ENCODE measurements at regions not wholly inside any gene's neighbourhood (a gene's known extent, or its start where the extent isn't known, plus 50 kb on each side); places are given as distances from the start of the nearest gene placed in this dataset.

DNA sequence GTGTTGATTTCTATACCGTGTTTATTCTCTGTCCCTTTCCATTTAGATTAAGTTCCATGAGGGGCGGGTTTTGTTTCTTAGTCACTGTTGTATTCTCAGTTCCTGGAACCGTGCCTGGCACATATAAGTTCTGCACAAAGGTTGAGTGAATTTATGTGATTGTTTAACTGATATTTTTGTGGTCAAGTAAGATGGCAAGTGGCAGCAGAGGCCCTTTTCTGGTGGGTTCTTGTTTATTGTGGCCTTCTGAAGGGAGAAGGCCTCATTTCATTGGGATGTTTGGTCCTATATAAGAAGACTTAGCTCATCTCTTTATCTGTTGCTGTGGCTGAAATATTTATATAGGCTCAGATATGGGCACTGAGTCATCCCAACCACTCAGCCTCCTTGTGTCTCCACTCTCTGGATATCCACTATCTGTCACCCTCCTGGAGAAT lies 262.5 kb downstream of the PSAT1 start:
- DNase-seq (ENCODE audit: low read depth in 4 of 4, low spot score in 1 of 4): no peak

DNA sequence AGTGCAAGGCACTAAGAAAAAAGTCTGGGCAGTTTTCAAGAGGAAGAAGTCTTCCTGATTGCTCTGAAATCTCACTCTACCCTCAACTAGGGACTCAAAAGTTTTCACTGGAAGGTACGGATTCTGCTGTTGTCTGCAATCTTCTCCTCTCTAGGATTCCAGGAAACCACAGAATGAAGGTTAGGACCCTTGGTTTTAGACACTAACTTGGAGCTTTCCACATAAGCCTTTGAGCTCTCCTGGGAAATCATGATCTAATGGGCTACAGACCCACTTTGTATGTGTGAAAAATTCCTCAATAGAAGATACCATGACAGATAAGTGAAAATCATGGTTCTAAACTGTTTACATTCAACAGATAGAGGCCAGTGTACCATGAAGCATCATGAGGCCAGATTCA lies 265.1 kb downstream of the PSAT1 start:
- DNase-seq (ENCODE audit: low read depth in 4 of 4, low spot score in 1 of 4): no peak

DNA sequence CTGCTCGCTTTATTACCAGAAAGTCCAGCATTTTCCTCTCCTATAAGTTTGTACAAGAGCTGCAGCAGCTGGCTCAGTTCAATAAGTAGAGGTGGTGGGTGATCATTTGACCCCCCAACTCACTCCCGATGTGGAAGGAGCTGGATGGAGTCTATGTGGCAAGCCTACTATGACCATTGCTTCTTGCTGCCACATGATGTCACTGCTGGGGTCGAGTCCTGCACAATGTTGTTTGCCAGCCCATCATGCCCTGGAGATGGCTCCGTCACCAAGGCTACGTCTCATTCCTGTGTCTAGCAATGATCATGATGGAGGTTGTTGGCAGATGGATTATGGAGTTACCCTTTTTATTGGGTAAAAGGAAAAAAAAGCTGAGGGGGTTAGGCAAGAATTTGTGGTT lies 266.3 kb downstream of the PSAT1 start:
- no peak for DNase-seq (ENCODE audit: low read depth in 4 of 4, low spot score in 1 of 4)

DNA sequence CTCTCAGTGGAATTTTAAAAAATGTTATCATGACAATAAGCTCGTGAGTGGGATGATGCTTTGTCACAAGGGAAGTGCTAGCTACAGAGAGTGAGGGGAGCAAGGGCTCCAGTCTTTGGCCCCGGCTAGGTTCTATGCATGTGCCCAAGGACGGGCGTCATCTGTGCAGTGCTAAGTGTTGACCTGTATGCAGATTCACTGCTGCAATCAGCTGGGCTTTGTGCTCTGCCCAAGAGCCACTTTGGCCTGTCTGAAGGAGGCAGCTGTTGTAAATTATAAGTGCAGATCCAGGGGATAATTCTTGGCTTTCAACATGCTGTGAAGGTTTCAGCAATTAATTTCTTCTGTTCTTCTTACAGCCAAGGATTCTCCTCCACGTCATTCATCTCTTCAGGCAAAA lies 268.6 kb downstream of the PSAT1 start:
- no peak for DNase-seq (ENCODE audit: low read depth in 4 of 4, low spot score in 1 of 4)

DNA sequence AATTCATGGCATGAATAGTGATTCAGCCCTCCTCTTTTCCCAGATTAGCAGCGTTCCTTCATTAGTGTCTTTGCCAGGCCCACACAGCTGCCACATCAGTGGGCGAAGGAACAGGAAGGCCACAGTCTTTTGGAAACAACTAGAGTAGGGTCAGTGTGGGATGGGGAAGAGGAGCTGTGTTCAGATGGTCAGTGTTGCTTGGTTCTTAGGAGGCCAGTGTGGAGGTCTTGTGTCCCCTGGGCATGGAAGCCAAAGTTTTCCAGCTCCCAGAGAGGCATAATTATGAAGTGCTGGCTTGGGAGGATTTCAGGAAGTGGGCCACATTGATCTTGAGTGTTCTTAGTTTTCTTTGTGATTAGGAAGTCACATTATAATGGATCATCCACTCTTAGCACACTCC lies 269.6 kb downstream of the PSAT1 start:
- no peak for DNase-seq (ENCODE audit: low read depth in 4 of 4, low spot score in 1 of 4)

DNA sequence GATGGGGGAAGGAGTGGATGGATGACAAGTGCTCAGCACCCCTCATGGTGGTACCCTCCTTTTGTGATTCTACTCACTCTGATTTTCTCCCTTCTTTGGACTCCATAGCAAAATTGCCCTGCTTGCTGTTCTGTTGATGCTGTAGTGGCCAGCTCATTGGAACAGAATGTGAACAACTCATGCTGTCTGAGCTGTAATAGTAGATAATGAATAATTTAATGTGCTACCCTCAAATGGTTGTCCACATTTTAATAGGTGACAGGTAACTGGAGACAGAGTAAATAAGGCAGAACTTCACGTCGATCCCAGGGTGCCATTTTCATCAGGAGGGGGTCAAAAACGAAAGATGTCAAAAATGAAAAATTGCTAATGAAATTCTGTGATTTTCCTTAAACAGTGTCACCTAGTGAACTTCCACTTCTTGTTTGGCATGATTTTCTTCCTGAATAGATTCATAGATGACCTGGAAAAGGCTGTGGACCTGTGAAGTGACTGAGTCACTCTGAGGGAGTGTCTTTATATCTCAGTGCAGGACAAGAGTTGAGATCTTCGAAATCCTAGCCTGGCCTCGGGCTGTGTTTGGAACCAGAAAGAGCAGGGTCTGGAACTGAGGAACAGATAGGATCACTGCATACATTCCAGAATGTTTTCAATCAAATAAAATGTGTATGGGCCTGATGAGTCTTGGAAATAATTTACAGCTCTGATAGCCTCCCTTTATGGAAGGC lies 270.2 kb downstream of the PSAT1 start:
- no peak for DNase-seq (ENCODE audit: low read depth in 4 of 4, low spot score in 1 of 4)

DNA sequence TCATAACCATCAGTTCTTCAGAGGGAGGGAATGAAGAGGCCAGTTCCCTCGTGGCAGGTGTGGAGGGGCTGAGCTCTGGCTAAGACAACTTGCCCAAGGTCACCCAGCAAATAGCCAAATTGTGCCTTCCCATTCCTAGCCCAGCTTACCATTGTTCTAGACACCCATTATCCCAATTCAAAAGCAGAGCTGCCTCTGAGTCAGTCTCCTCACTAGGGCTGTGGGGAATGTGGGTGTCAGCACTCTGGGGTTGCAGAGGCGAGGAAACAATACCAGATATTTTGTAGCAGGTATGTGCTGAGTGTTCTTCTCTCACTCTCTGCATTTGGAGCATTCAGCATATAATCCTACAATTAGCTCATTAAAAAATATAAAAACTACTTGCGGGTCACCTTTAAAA lies 270.8 kb downstream of the PSAT1 start:
- DNase-seq (ENCODE audit: low read depth in 4 of 4, low spot score in 1 of 4): no peak

DNA sequence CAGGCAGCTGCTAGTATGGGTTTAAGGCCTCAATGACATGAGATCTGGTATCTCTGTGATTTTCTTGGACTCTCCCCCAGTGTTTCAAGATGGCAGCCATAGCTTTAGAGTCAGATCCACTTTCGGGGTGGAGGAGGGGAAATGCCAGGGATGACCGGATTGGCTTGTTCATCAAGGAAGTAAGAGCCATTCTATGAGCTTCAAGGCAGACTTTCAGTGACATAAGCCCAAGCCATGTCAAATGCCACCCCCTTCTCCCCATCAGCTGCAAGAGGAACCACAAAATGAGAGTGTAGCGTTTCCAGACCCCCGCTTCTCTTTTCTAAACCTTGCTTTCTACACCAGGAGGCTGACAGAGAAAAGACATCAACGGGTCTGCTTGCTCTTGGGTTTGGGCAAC lies 271.8 kb downstream of the PSAT1 start:
- DNase-seq (ENCODE audit: low read depth in 4 of 4, low spot score in 1 of 4): no peak

DNA sequence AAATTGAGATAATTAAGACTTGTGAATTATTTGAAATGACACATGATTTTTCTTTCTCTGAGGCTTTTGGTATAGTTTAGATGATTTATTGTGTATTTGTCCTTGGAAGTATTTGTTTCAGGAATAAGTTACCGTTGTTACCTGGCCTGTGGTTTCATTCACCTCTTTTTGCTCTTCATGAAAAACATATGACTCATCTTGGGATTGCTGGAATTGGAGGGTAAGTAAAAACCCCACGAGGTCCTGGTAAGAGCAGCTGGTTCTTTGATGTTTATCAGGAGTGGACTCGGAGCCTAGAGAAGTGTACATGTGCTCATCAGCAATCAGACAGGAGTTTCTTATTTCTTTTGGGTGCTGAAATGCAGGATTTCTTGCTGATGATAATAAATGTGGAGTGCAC lies 275.3 kb downstream of the PSAT1 start:
- no peak for DNase-seq (ENCODE audit: low read depth in 4 of 4, low spot score in 1 of 4)

DNA sequence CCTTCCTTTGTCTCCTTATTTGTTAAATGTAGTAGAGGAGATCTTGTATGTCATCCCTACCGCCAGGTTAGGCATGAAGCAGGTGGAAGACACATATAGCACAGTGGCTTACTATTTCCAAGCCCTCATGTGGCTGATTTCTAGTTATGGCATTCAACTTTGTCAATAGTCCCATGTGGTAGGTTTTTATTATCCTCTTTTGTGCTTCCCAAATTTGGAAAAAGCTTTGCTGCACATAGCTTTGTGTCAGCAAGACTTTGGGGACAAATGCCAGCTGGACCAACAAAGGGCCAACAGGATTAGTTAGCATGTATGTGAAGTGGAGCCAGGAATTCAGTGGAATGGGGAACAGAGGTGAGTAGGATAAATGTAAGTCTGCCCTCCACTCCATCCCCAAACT lies 276.3 kb downstream of the PSAT1 start:
- no peak for DNase-seq (ENCODE audit: low read depth in 4 of 4, low spot score in 1 of 4)

DNA sequence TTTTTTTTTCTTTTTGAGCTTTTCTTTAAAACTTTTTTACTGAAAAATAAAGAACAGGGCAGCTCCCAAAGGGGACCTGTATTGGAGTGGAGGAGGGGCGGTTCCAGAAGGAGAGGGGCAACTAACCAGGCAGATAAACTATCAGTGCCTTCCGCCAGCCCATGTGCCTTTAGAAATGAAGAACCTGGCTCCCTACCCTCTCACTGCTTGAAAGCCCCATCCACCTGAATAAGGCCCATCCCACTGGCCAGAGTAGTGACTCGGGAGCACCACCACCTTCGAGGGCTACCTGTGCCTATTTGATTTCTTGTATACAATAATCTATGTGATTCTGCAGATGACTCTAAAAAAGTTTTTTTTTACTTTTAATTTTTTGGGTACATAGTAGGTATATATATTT lies 276.7 kb downstream of the PSAT1 start:
- no peak for DNase-seq (ENCODE audit: low read depth in 4 of 4, low spot score in 1 of 4)

DNA sequence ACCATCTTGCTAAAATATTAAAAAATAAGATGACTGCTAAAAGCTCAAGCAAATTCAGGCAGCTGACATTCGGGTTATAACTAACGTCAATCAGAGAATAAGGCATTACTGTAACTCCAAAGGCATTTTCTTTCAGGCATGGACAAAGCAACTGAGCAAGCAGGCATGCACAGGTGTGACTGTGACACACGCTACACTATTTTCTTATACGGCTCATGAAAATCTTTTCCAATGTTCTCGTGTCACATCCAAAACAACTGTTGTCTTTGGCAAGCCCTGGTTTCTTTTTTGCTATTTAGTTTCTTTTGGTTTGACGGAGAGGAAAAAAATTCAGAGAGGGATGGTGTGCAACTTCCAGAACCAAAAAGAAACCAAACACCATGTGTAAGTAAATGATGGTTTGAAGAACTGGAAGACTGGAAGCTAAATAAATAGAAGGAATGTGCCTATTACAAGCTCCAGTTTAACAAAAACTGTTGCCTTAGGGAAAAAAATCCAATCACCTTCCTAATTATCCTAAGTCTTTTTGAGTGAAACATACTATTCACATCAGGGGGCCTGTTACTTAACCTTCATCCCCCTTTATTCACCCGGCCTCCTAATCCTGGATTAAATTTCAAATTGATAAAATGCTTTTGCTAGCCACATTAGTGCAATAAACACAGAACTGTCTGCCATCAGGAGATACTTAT lies 277.6 kb downstream of the PSAT1 start:
- DNase-seq (ENCODE audit: low read depth in 4 of 4, low spot score in 1 of 4): no peak

DNA sequence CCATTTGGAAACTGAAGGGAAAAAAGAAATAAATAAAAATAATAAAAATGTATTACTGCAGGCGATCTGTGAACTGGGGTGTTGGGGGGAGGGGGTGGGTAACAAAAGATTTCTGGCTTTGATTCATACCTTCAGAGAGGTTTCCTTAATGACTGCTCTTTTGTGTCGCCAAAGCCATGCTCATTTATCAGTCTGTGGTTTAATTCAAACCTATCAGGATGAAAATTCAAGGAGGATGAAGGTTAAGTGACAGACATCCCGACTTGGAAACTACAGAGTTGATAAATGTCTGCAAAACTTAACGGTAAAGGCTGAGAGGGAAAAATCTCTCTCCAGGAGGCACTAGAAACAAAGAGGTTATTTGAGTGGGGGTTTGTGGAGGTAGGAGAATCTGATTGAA lies 278.2 kb downstream of the PSAT1 start:
- no peak for DNase-seq (ENCODE audit: low read depth in 4 of 4, low spot score in 1 of 4)

DNA sequence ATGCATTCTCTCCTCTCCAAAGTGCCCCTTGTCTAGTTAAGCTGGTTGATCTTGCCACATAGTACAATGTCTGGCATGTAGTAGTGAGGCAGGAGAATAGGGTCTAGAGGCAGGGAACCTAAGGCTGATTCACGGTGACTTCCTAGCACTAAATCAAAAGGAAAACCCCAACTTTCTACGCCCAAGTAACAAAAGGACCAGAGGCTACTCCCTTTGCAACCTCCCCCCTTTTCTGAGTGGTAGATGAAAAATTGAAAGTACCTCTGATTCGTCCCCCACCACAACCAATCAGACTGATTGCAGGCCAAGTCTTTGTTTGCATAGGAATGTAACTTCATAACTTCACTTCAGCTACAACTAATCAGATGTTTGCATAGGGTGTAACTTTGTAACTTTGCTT lies 278.8 kb downstream of the PSAT1 start:
- DNase-seq (ENCODE audit: low read depth in 4 of 4, low spot score in 1 of 4): no peak

DNA sequence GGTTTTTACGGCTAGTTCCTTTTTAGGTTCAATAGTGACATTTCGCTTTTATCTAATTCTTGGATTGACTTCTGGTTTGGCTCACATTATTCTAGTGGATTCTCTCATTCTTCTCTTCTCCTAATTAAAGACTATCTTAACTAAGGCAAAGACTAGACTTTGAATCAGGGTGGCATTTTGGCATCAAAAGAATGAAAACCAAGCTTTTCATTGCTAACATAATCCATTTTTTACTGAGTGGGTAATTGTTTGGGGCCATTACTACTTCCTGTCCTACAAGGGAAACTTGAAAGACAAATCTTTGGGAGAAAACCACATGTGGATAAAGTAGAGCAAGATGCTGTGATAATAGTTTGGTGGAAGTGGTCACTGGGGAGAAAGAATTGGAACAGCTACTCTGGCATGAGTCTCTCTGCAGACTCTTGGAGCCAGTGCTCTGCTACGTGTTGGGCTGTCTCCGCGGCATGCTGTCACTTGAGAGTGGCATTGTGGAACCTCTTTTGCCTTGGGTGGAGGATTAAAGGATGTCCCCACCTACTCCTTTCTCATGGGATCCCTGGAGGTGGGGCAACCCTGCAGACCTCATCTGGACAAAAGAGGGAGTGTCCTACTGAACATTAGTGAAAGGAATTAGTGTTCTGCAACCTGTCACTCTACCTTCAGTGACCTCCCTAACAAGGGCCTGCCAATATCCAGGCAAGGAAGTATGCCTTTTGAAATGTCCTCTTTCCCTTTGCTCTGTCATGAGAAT lies 280.4 kb downstream of the PSAT1 start:
- DNase-seq (ENCODE audit: low read depth in 4 of 4, low spot score in 1 of 4): no peak

DNA sequence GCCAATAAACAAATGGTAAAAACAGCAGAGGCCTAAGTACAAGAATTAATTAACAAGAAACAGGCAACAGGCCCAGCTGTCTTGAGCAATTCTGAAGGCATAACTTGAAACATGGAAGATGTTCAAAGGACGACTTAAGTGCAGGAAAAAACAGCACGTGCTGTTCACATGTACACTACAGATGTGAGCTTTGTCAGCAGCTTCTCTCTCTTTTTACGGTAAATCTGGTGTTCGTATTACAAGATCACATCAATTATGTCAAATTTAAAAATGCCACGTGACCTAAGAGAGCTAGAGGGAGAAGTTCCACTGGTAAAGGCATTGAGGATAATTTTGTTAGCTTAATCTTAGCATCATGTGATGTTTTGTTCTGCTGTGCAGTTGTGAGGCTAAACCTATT lies 281.1 kb downstream of the PSAT1 start:
- DNase-seq (ENCODE audit: low read depth in 4 of 4, low spot score in 1 of 4): no peak

DNA sequence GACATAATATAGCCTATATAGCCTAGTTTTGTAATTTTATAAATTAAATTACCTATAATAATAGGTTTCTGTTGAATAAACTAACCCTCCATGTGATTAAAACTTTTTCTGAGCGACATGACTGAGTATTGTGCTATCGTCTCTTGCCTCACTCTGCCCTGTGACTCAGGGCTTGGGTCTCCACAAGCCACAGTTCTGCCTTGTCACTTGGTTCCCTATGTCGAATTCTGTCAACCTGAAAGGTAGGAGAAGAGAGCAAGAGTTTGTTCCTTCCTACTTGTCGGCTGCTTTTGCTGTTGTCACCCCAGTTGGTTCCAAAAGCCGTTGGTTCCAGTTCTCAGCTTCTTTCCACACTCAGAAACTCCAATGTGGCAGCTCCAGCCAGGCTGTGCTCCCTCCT lies 285.9 kb downstream of the PSAT1 start:
- no peak for DNase-seq (ENCODE audit: low read depth in 4 of 4, low spot score in 1 of 4)

DNA sequence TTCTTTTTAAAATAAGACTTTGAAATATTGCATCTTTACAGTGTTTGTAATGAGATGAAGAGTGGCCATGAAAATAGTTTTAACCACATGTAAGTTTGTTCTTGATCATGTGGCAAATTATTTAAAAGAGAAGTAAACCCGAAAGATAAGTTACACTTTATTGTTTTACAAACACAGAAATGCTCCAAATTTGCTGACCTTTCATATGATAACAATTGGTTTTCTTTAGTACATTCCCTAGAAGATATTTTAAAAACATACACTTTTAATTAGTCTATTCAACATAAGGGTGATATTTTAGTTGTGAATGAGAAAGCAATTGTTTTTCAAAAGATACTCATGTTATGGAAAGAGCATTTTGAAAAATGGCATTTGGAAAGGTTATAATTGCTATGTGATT lies 287.7 kb downstream of the PSAT1 start:
- DNase-seq (ENCODE audit: low read depth in 4 of 4, low spot score in 1 of 4): no peak

DNA sequence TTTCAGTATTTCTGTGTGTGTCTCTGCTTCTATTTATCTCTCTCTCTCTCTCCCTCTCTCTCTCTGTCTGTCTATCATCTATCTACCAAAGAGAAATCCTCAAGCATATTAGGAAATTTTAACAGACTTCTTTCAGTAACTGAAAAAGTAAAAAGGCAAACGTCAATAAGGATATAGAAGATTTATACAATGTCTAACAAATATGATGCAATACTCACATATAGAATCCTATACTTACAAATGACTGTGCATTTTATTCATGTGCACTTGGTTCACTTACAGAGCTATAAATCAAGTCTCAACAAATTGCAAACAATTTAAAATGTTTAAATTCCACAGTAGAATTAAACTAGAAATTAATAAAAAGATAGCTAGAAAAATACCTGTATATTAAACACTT lies 289.0 kb downstream of the PSAT1 start:
- no peak for DNase-seq (ENCODE audit: low read depth in 4 of 4, low spot score in 1 of 4)

DNA sequence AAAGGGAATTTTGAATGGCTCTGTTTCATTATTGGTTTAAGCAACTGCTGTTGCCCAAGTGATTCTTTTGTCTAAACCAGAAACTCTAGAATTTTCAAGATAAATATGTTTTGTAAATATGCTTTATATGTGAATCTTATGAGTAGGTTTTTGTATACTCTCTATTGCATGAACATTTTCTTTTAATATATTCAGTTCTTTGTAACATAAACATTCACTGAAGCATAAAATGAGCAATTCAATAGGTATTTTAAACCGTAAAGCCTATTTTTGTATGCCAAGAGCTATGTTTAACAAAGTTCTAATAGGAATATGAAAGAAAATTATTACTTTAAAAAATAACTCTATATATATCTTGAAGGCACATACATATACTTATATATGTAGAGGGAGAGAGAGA lies 293.1 kb downstream of the PSAT1 start:
- no peak for DNase-seq (ENCODE audit: low read depth in 4 of 4, low spot score in 1 of 4)

DNA sequence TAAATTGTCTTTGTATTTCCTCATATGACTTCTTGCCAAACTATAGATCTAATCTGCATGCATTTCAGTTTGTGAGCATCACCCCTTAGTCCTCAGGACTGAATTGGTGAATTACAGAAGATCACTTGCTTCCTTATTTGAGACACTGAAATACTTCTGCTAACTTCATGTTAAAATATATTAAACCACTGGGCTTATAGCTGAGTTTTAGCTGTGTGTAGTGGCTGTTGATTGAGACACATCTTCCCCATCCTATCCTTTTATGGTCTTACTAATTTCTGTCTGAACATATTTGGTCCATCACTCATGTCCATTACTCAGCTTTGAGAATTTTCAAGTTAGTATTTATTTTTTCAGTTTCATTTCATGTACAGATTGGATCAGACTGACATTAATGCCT lies 295.9 kb downstream of the PSAT1 start:
- DNase-seq (ENCODE audit: low read depth in 4 of 4, low spot score in 1 of 4): no peak

DNA sequence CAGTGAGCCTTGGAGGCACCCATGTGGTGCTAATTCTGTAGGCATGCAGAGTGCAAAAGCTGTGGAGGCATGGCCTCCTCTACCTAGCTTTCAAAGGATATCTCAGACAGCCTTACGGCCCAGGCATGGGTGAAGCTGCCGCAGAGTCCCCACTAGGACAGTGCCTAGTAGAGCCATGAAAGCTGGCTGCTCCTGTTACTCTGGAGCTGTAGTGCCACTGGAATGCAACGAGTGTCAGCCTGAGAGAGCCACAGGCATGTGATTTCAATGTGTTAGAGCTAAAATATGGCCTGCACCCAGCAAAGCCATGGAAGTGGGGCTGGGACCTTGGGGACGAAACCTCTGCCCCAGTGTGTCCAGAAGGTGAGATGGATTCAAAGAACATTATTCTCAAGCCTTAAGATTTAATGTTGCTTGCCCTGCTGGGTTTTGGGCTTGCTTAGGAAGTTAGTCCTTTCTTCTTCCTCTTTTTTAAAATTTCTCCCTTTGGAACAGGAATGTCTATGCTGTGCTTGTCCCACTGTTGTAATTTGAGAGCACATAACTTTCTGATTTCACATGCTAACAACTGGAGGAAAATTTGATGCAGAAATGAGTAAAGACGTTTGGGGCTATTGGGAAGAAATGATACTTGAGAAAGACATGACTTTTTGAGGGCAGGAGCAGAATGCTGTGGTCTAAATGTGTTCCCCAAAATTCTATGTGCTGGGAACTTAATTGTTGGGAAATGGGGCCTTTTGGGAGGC lies 298.4 kb downstream of the PSAT1 start:
- no peak for DNase-seq (ENCODE audit: low read depth in 4 of 4, low spot score in 1 of 4)

Data from stimulated activated CD4-positive, alpha-beta T cell treated with anti-CD3 and anti-CD28 coated beads, Interleukin-1b, Interleukin-23, amount 100 ng/mL, for 24 hours (primary cell).